ENCODE measurements at regions not wholly inside any gene's neighbourhood (a gene's known extent, or its start where the extent isn't known, plus 50 kb on each side); places are given as distances from the start of the nearest gene placed in this dataset.

DNA sequence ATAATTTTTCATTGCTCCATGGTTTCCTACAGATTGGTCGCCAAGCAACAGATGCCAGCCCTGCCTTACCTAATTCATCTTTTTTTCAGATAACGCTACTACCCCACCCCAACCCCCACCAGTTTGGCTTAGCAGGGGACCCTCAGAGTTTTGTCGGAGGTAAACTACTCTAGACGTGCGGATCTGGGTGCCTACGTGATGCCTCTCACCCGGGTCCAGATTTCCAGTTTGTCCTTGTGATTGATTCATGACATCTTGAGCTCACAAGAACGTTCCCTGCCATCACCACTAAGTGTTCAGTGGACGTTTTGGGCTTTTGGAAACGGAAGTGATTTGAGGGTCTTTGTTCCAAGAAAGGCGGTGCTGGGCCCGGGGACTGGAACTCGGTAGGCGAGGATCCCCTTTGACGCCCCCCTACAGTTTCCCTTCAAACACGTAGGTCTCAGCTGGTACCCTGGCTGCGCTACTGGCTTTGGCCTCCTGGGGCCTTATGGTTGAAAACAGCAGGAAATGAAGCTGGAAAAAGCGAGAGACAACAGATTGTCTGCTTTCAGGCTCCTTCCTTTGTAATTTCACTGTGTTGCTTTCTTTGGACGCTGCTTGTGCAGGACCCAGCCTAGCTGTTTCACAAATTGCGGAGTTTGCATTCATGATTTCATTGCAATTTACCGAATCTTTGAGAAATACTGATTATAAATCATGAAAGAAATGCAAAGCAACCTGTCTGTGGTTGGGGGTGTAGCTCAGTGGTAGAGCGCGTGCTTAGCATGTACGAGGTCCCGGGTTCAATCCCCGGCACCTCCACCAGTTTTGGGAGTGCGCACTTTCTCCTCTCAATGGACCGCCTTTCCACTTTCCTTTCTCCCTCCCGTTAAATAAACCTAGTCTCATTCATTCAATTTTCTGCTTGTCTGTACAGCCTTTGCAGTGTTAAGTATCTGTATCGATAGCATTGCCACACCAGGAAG is 81.0 kb downstream of the GPX5 start:
- TF ChIP-seq CTCF (IDR thresholded peaks at IDR 0.05; ENCODE audit: insufficient read depth, low read depth, low read length) (peak; percentile 43), EZH2 (IDR thresholded peaks at IDR 0.05; ENCODE audit: insufficient read depth, low read length) (no peak)
